Activated CD4-positive, alpha-beta T cell treated with anti-CD3 and anti-CD28 coated beads, Interleukin-2, amount 10 ng/mL, durations not matched to agents 24 days and 14 days (primary cell): ENCODE measurements at regions not wholly inside any gene's neighbourhood (a gene's known extent, or its start where the extent isn't known, plus 50 kb on each side); places are given as distances from the start of the nearest gene placed in this dataset.

Experiments used
- DNase-seq: peaks from one replicate; pipeline ENCODE4 v3.0.0; 2022
- H3K27ac Mint-ChIP-seq: one replicate; pipeline ENCODE4 v1.8.0; 2022; ENCODE audit warnings: mild to moderate bottlenecking, mixed read lengths
- H3K27me3 Mint-ChIP-seq: one replicate; pipeline ENCODE4 v1.8.0; 2022; ENCODE audit warnings: mixed read lengths
- H3K36me3 Mint-ChIP-seq: one replicate; pipeline ENCODE4 v1.8.0; 2022; ENCODE audit warnings: low read depth, mild to moderate bottlenecking, mixed read lengths
- H3K4me1 Mint-ChIP-seq: one replicate; pipeline ENCODE4 v1.8.0; 2021; ENCODE audit warnings: mixed read lengths
- H3K4me3 Mint-ChIP-seq: one replicate; pipeline ENCODE4 v1.8.0; 2022; ENCODE audit warnings: mild to moderate bottlenecking, moderate library complexity, mixed read lengths
- H3K9me3 Mint-ChIP-seq: one replicate; pipeline ENCODE4 v1.8.0; 2021; ENCODE audit warnings: mixed read lengths
- intact Hi-C: fragments of 100-400 bp; cut with micrococcal nuclease; formaldehyde crosslinking; loops from one replicate; pipeline ENCODE4 v1.15.1; 2023

DNA sequence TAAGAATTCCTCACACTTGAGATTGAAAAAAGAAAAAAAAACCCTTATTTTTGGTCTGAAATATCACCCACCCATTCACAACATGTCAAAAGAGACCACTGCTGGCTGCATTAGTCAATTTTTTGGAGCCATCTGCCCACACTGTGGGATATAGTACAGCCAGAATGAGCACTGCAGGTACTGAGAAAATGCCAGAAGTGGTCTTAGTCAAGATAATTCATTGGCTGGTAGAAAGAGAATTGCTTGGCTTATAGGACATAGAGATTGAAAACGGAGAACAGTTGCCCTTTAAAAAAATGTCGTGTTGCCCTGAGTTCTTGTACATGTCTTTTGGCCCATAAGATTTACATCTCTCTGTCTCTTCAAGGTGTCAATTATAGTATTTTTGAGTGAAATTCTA lies 1899.5 kb downstream of the OLFM4 start:
- Mint-ChIP-seq H3K27me3 (no peaks in the 10 kb centered on the region), H3K4me3 (no peak overlapping the region), H3K36me3 (no peaks in the 10 kb centered on the region), H3K4me1 (no peaks in the 10 kb centered on the region), H3K9me3 (peaks cover 4% of the 10 kb centered on the region), H3K27ac (no peak overlapping the region)
- no peak for DNase-seq
- intact Hi-C loops = no loop called here

DNA sequence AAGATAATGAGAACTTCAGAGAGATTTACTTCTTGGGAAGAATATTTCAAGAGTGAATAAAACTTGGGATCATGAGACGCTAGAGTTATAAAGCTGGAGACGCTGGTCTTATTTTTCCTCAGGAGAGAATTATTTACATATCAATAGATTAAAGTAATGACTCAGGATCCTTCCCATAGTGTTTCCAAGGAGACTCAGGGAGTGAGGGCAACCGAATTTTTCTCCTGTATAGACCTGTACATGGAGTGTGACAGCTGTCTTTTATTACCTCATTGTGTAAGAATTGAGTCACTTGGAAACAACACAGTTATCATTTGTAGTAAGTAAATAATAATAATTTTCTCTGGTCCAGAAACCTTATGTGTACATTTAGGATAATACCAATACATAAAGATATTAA lies 1905.5 kb downstream of the OLFM4 start:
- Mint-ChIP-seq H3K27ac (no peak overlapping the region), H3K4me1 (no peaks in the 10 kb centered on the region), H3K36me3 (no peaks in the 10 kb centered on the region), H3K4me3 (no peak overlapping the region), H3K27me3 (no peaks in the 10 kb centered on the region), H3K9me3 (peaks cover 5% of the 10 kb centered on the region)
- no peak for DNase-seq
- intact Hi-C loops = no loop called here

DNA sequence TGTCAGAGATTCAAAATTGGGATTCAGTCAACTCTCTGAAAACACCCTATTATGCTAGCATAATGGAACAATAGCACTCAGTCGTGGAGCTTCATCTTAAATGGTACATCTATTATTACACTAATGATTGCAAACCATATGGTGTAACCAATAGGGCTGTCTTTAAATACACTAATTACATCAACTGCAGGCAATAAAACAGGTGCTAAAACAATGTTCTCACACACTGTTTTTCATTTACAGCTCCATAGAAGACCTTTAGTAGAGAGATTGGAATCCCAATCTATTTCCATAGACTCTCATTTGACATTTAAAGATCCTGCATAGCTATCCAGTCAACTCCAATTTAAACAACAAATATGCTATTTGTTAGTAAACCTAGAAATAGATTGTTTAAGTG lies 1917.4 kb downstream of the OLFM4 start:
- no peaks in the 10 kb centered on the region for H3K27me3 Mint-ChIP-seq
- intact Hi-C loops = no loop called here
- DNase-seq = no peak
- H3K4me3 Mint-ChIP-seq = no peak overlapping the region
- no peaks in the 10 kb centered on the region for H3K4me1 Mint-ChIP-seq
- H3K9me3 Mint-ChIP-seq = peaks cover 4% of the 10 kb centered on the region
- no peaks in the 10 kb centered on the region for H3K36me3 Mint-ChIP-seq
- no peak overlapping the region for H3K27ac Mint-ChIP-seq

DNA sequence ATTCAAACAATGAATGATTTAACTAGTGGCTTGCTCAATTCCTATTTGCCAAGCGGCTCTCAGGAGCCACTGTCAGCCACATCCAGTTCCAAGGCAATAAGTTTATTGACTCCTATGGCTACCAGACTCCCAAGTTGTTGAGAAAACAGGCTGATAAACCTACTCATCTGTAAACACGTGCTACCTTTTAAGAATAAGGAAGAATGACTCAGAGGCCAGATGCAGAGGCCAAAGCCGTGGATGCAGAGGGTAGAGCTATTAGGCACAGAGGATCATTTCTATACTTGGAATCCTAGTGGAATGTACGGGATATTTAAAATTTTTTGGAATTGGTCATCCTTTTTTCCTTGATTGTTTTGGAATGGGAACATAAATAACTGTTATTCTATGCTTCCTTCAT lies 1921.1 kb downstream of the OLFM4 start:
- no peaks in the 10 kb centered on the region for H3K4me1 Mint-ChIP-seq
- no peak for DNase-seq
- no peak overlapping the region for H3K27ac Mint-ChIP-seq
- intact Hi-C loops = no loop called here
- H3K36me3 Mint-ChIP-seq = no peaks in the 10 kb centered on the region
- no peaks in the 10 kb centered on the region for H3K27me3 Mint-ChIP-seq
- H3K4me3 Mint-ChIP-seq = no peak overlapping the region
- H3K9me3 Mint-ChIP-seq = peaks cover 4% of the 10 kb centered on the region

DNA sequence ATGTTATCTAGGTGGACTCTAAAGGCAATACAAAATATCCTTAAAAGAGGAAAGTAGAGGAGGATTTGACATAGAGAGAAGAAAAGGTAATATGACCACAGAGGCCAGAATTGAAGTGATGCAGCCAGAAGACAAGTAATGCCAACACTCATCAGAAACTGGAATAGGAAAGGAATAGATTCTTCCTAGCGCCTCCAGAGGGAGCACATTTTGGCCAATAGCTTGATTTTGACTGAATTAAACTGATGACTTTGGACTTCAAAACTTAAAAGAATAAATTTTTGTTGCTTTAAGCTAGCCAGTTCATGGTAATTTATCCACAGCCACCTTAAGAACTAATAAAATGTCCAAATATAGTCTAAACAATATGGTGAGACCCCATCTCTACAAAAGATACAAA lies 1921.9 kb downstream of the OLFM4 start:
- DNase-seq = no peak
- H3K27ac Mint-ChIP-seq = no peak overlapping the region
- no peaks in the 10 kb centered on the region for H3K4me1 Mint-ChIP-seq
- no peak overlapping the region for H3K4me3 Mint-ChIP-seq
- intact Hi-C loops = no loop called here
- H3K36me3 Mint-ChIP-seq = no peaks in the 10 kb centered on the region
- no peaks in the 10 kb centered on the region for H3K27me3 Mint-ChIP-seq
- peaks cover 4% of the 10 kb centered on the region for H3K9me3 Mint-ChIP-seq

DNA sequence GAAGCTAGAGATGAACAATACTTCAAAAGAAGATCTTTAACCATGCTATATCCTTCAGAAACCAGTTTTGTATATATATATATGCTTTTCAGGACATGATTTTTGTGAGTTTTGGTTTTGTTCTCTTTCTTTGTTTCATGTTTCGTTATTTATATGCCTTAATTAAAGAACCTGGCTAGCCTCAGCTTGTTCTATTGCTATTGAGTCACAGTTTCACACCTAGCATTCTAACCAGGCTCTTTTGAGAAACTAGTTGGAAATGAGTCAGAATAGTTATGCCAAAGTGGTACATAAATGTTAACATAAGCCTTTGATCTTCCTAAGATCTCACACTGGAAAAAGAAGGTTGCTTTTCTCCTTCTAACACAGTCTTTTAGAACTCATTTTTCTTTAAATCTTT lies 1925.2 kb downstream of the OLFM4 start:
- Mint-ChIP-seq H3K36me3 (no peaks in the 10 kb centered on the region), H3K27me3 (no peaks in the 10 kb centered on the region), H3K27ac (no peak overlapping the region), H3K4me1 (no peaks in the 10 kb centered on the region), H3K9me3 (peaks cover 7% of the 10 kb centered on the region), H3K4me3 (no peak overlapping the region)
- DNase-seq = no peak
- intact Hi-C loops = no loop called here

DNA sequence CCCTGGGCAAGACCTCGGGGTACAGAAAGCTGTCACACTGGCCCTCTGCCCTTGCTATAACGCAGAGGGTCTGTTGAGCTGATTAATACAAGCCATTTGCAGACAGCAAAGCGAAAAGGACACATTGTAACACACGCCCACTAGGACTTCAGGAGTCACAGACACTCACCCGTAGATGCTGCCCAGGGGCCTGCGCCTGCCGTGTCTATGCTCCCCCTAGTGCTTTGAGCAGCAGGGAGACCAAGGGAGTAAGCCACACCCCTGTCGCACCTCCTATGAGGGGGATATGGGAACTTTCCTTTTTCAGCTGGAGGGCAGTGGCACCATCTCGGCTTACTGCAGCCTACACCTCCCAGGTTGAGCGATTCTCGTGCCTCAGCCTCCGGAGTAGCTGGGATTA lies 1930.2 kb downstream of the OLFM4 start:
- Mint-ChIP-seq H3K4me3 (no peak overlapping the region), H3K4me1 (no peaks in the 10 kb centered on the region), H3K36me3 (no peaks in the 10 kb centered on the region), H3K9me3 (peaks cover 17% of the 10 kb centered on the region), H3K27ac (no peak overlapping the region), H3K27me3 (no peaks in the 10 kb centered on the region)
- intact Hi-C loops = no loop called here
- no peak for DNase-seq

DNA sequence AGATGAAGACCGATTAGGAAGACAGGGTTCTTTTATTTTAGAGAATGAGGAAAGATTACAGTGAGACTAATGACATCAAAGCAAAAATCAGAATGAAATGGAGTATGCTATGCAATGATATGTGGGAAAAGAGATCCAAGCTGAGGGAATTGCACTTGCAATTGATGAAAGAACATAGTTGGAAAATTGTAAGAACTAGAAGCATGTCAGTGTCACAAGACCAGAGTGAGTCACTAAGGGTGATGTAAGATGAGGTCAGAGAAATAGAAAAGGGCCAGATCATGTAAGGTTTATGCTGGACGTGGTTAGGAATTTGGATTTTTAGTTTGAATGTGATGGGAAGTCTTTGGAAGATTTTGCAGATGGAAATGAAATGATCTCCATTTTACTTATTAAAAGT lies 1937.3 kb downstream of the OLFM4 start:
- Mint-ChIP-seq H3K27ac (no peak overlapping the region), H3K36me3 (no peaks in the 10 kb centered on the region), H3K4me3 (no peak overlapping the region), H3K9me3 (peaks cover 2% of the 10 kb centered on the region), H3K27me3 (no peaks in the 10 kb centered on the region), H3K4me1 (no peaks in the 10 kb centered on the region)
- no peak for DNase-seq
- intact Hi-C loops = no loop called here

DNA sequence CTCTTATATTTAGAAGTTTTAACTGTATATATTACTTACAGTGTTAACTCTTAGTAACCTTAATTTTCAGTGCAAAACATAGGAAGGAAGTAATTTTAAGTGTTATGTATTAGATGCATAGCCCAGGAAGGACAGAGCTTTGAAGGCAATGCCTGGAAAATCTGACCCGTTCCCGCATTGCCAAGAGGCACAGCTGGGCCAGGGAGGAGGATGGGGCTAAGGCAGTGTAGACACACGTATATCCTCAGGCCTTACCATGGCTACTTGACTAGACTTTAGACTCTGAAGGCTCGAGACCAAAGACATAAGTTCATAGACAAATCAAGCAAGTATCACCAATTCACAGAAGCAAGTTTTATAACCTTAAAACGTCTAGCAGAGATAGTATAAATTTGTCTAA lies 1944.2 kb downstream of the OLFM4 start:
- no peaks in the 10 kb centered on the region for H3K36me3 Mint-ChIP-seq
- H3K4me3 Mint-ChIP-seq = no peak overlapping the region
- H3K27me3 Mint-ChIP-seq = no peaks in the 10 kb centered on the region
- intact Hi-C loops = no loop called here
- DNase-seq = no peak
- no peak overlapping the region for H3K27ac Mint-ChIP-seq
- no peaks in the 10 kb centered on the region for H3K9me3 Mint-ChIP-seq
- H3K4me1 Mint-ChIP-seq = no peaks in the 10 kb centered on the region

DNA sequence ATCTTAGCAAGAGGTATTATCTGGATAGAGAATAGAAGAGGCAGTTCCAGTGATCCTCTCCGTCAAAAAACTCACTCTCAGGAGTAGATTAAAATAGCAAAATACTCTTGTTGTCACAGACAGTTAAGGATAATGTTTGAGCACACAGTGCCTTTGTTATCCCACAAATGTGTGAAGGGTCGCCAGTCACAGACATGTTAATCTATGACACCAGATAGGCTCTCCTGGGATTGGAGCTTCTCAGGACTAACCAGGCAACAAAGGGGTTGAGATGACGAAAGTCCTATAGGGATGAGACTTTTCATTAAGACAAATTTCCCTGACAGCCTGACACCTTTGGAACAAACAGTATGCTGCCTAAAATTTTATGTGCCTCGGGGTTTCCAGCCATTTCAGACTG lies 1947.1 kb downstream of the OLFM4 start:
- intact Hi-C loops = no loop called here
- H3K4me1 Mint-ChIP-seq = no peaks in the 10 kb centered on the region
- no peaks in the 10 kb centered on the region for H3K27me3 Mint-ChIP-seq
- H3K36me3 Mint-ChIP-seq = no peaks in the 10 kb centered on the region
- DNase-seq = no peak
- no peak overlapping the region for H3K4me3 Mint-ChIP-seq
- no peak overlapping the region for H3K27ac Mint-ChIP-seq
- H3K9me3 Mint-ChIP-seq = no peaks in the 10 kb centered on the region

DNA sequence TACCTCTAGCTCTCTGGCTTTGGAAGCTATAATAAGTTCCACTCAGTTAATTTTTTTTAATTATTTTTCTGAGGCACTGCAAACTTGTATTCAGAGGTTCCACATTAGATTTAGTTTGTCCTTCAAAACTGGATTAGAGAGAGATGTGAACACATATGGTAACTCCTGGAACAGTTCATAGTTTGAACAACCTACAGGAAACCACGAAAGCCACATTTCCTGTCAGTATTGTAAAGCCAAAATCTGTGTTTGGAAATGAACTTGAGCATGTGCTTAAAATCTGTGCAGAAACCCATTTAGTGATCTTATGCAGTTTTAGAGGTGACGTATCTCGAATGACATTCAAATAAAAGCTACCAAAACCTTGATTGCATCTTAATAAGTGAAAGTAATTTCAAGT lies 1952.0 kb downstream of the OLFM4 start:
- no peaks in the 10 kb centered on the region for H3K27me3 Mint-ChIP-seq
- intact Hi-C loops = no loop called here
- H3K36me3 Mint-ChIP-seq = no peaks in the 10 kb centered on the region

DNA sequence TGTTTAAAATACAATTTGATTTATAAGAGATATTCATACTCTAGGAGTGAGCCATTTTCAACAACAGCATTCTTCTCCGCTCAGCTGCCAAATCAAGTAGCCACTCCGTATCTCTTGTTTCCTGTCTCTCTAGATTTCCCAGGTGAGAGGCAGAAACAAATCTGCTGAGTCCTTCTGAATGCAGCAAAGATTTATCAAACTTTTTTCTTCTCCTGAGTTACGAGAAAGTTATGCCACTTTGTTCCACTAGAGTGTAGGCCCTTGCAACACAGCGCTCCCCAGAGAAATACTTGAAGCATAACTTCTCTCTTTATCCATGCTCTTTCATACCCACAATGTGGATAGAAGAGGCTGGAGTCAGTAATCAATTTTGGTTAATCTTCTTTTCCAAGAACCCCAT lies 1960.8 kb downstream of the OLFM4 start:
- Mint-ChIP-seq H3K9me3 (peaks cover 5% of the 10 kb centered on the region), H3K27me3 (no peaks in the 10 kb centered on the region), H3K4me3 (no peak overlapping the region), H3K36me3 (no peaks in the 10 kb centered on the region), H3K27ac (no peak overlapping the region), H3K4me1 (no peaks in the 10 kb centered on the region)
- DNase-seq = no peak
- intact Hi-C loops = no loop called here

More for the DNA sequence above, 1952.0 kb downstream of the OLFM4 start:
- Mint-ChIP-seq H3K9me3 (peaks cover 4% of the 10 kb centered on the region), H3K4me3 (no peak overlapping the region), H3K4me1 (no peaks in the 10 kb centered on the region), H3K27ac (no peak overlapping the region)
- no peak for DNase-seq

DNA sequence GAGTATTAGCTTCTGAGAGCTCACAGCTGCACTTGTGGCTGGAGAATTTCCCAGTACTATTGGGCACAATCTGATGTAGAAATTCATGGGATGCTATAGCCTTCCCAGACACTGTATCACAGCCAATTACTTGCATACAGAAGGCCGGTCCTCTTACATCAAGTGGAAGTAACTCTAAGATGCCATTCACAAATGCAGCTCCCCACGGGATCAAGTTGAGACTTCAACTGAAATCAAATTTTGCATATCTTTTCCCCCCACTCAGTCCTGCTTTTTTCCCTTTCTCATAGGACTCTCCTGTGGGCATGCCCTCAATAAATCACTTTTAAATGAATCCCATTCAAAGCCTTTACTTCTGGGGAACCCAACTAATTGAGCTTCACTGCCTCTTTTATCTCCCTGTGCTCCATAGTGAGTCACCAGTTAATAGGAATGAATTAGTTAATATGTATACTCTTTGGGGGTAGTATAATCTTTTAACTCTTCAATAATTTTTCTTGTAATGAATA lies 1970.8 kb downstream of the OLFM4 start:
- H3K4me1 Mint-ChIP-seq = no peaks in the 10 kb centered on the region
- H3K4me3 Mint-ChIP-seq = no peak overlapping the region
- intact Hi-C loops = no loop called here
- H3K27me3 Mint-ChIP-seq = no peaks in the 10 kb centered on the region
- H3K27ac Mint-ChIP-seq = no peak overlapping the region
- peaks cover 17% of the 10 kb centered on the region for H3K9me3 Mint-ChIP-seq
- H3K36me3 Mint-ChIP-seq = no peaks in the 10 kb centered on the region
- no peak for DNase-seq

DNA sequence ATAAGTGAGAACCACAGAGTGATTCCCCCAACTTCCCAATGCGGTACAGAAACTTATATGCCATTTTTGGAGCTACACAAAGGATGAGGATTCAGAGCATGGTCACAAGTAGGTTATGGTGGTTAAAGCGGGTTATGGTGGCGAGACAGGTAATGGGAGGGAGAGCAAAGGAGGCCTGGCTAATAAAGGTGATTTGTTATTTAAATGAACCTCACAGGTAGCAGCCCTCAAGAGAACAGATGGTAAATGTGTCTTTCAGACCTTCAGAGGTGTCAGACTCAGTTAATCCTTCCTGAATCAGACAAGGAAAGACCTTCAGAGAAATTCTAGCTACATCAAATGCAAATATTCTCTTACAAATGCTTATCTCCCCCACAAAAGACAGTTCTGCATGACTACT lies 1971.4 kb downstream of the OLFM4 start:
- no peaks in the 10 kb centered on the region for H3K27me3 Mint-ChIP-seq
- H3K4me3 Mint-ChIP-seq = no peak overlapping the region
- peaks cover 19% of the 10 kb centered on the region for H3K9me3 Mint-ChIP-seq
- H3K4me1 Mint-ChIP-seq = no peaks in the 10 kb centered on the region
- DNase-seq = no peak
- no peaks in the 10 kb centered on the region for H3K36me3 Mint-ChIP-seq
- intact Hi-C loops = no loop called here
- no peak overlapping the region for H3K27ac Mint-ChIP-seq

DNA sequence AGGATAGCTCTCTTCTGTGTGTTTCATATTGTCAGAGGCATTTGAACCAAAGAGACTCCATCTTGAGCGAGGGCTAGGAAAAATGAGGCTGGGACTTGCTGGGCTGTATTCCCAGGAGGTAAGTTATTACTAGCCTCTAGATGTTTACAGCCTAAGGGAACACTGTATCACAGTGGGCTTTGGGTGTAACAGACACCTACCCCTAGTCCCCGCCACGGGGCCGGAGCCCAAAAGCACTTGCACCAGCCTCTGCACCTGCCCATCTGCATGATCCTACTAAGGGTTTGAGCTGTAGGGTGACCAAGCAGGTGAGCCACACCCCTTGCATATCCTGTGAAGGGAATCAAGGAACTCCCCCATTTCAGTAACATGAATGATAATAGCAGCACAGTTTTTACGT lies 1972.2 kb downstream of the OLFM4 start:
- Mint-ChIP-seq H3K36me3 (no peaks in the 10 kb centered on the region), H3K27ac (no peak overlapping the region), H3K4me3 (no peak overlapping the region), H3K4me1 (no peaks in the 10 kb centered on the region), H3K27me3 (no peaks in the 10 kb centered on the region), H3K9me3 (peaks cover 19% of the 10 kb centered on the region)
- intact Hi-C loops = no loop called here
- DNase-seq = no peak
